ENCODE measurements at regions not wholly inside any gene's neighbourhood (a gene's known extent, or its start where the extent isn't known, plus 50 kb on each side); places are given as distances from the start of the nearest gene placed in this dataset.

DNA sequence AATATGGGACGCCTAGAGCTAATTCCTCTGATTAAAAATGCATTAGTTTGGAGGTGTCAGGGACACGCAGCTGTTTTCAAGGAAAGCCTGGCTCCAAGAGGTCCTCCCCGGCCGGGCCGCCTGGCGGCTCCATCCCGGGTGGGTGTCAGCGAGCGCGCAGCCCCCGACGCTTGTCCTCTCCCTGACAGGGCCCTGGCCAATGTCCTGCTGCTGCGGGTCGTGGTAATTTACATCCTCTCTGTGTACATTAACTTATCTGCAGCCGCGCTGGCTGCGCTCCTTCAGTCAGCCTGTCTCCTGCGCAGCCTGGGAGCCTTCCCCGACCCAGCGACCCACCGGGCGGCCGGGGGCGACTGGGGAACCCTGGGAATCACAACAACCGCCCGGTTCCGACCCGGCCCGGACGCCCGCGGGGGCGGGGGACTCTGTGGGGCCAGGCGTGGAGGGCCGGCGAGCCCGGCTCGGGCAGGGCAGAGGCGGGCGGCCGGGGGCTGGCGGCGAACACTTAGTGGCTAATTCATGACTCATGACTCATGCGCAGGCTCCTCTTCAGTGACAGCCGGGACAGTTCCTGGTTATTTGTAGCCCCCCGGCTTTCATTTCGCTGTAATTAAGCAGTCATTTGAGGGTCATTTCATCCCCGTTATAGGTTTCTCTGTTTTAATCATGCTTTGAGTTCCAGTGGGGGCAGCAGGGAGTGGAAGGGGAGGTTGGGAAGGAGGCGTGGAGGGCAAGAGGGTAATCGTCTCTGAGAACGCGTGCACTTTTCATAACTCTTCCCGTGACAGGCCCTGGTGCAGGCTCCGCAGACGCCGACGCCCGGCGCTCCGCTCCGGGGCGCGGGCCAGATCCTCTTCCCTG, 141.9 kb upstream of the CTAGE1 start:
- Histone ChIP-seq H3K9ac (ENCODE audit: low read length in 3 of 3) (peak overlapping the region in 1 of 3 donors; percentile 37), H3K4me3 (ENCODE audit: low read length in 3 of 3) (peak overlapping the region; percentile 31 to 57 (median 32)), H3K27me3 (ENCODE audit: control insufficient read depth, insufficient read depth, low read length) (peaks cover 16% of the 10 kb centered on the region), H3K27ac (ENCODE audit: low read depth in 2 of 2, low read length in 2 of 2) (peak overlapping the region; percentile 56 to 67), H3K36me3 (ENCODE audit: control insufficient read depth in 2 of 3, insufficient read depth in 3 of 3, low read length in 3 of 3) (no peaks in the 10 kb centered on the region), H3K9me3 (ENCODE audit: control insufficient read depth in 2 of 3, insufficient read depth in 1 of 3, low read length in 3 of 3) (no peaks in the 10 kb centered on the region), H3K4me1 (ENCODE audit: control insufficient read depth in 2 of 3, insufficient read depth in 2 of 3, low read depth in 1 of 3, low read length in 3 of 3) (no peaks in the 10 kb centered on the region)
- intact Hi-C loops (cut with DNase I): loop anchor here (10.0 kb wide), 1 partner anchor 395 kb away; the partner anchor contains the start of gene GATA6
- FAIRE-seq (no peak), DNase-seq (peak; percentile 88 to 96 (median 89))
- no peak for TF ChIP-seq CTCF (IDR thresholded peaks at IDR 0.05; ENCODE audit: borderline replicate concordance, extremely low read depth, insufficient read depth)

GRCh38 chr18:22560275-22560610, 142.5 kb upstream of the CTAGE1 start:
- no peak overlapping the region for H3K27ac ChIP-seq (ENCODE audit: low read depth in 2 of 2, low read length in 2 of 2)
- intact Hi-C loops (cut with DNase I): loop anchor here (10.0 kb wide), 1 partner anchor 395 kb away; the partner anchor contains the start of gene GATA6
- H3K9me3 ChIP-seq (ENCODE audit: control insufficient read depth in 2 of 3, insufficient read depth in 1 of 3, low read length in 3 of 3): no peaks in the 10 kb centered on the region
- TF ChIP-seq CTCF (IDR thresholded peaks at IDR 0.05; ENCODE audit: borderline replicate concordance, extremely low read depth, insufficient read depth): no peak
- H3K4me3 ChIP-seq (ENCODE audit: low read length in 3 of 3): peak overlapping the region in 1 of 3 donors; percentile 57
- H3K36me3 ChIP-seq (ENCODE audit: control insufficient read depth in 2 of 3, insufficient read depth in 3 of 3, low read length in 3 of 3): no peaks in the 10 kb centered on the region
- H3K9ac ChIP-seq (ENCODE audit: low read length in 3 of 3): no peak overlapping the region
- peaks cover 16% of the 10 kb centered on the region for H3K27me3 ChIP-seq (ENCODE audit: control insufficient read depth, insufficient read depth, low read length)
- DNase-seq (no peak), FAIRE-seq (no peak)
- no peaks in the 10 kb centered on the region for H3K4me1 ChIP-seq (ENCODE audit: control insufficient read depth in 2 of 3, insufficient read depth in 2 of 3, low read depth in 1 of 3, low read length in 3 of 3)

GRCh38 chr18:22560797-22561196, 143.1 kb upstream of the CTAGE1 start:
- intact Hi-C loops (cut with DNase I): loop anchor here (10.0 kb wide), 1 partner anchor 396 kb away; the partner anchor contains the start of gene GATA6
- no peak overlapping the region for H3K27ac ChIP-seq (ENCODE audit: low read depth in 2 of 2, low read length in 2 of 2)
- no peak for FAIRE-seq

More at GRCh38 chr18:22560797-22561196, 143.1 kb upstream of the CTAGE1 start:
- TF ChIP-seq CTCF (IDR thresholded peaks at IDR 0.05; ENCODE audit: borderline replicate concordance, extremely low read depth, insufficient read depth): no peak
- H3K27me3 ChIP-seq (ENCODE audit: control insufficient read depth, insufficient read depth, low read length): peaks cover 16% of the 10 kb centered on the region
- H3K4me1 ChIP-seq (ENCODE audit: control insufficient read depth in 2 of 3, insufficient read depth in 2 of 3, low read depth in 1 of 3, low read length in 3 of 3): no peaks in the 10 kb centered on the region
- H3K4me3 ChIP-seq (ENCODE audit: low read length in 3 of 3): no peak overlapping the region
- H3K36me3 ChIP-seq (ENCODE audit: control insufficient read depth in 2 of 3, insufficient read depth in 3 of 3, low read length in 3 of 3): no peaks in the 10 kb centered on the region
- H3K9me3 ChIP-seq (ENCODE audit: control insufficient read depth in 2 of 3, insufficient read depth in 1 of 3, low read length in 3 of 3): no peaks in the 10 kb centered on the region
- no peak for DNase-seq
- H3K9ac ChIP-seq (ENCODE audit: low read length in 3 of 3): no peak overlapping the region
